Jurkat, Clone E6-1 (cell line): ENCODE measurements at regions not wholly inside any gene's neighbourhood (a gene's known extent, or its start where the extent isn't known, plus 50 kb on each side); places are given as distances from the start of the nearest gene placed in this dataset.

Experiments used
- DNase-seq: peaks from one replicate; pipeline ENCODE4 v3.0.0-alpha.2; 2011; ENCODE audit warnings: low read depth, low spot score
- H3K4me3 ChIP-seq: 2 replicates; pipeline ENCODE4 v1.5.1; 2011; ENCODE audit warnings: mild to moderate bottlenecking, low read length, control low read depth, moderate library complexity

- no peak overlapping the region for H3K4me3 ChIP-seq
- DNase-seq, result no peak
These were observed 144.3 kb upstream of the PRLR start for GRCh38 chr5:35374584-35374983.

- no peak for DNase-seq
- H3K4me3 ChIP-seq, result no peak overlapping the region
These were observed 143.0 kb upstream of the PRLR start for GRCh38 chr5:35373249-35373648.

GRCh38 chr5:35372482-35372881 lies 142.2 kb upstream of the PRLR start:
- no peak for DNase-seq
- no peak overlapping the region for H3K4me3 ChIP-seq

GRCh38 chr5:35371951-35372426 lies 141.7 kb upstream of the PRLR start:
- DNase-seq, result no peak
- H3K4me3 ChIP-seq, result no peak overlapping the region

GRCh38 chr5:35370871-35371270 lies 140.6 kb upstream of the PRLR start:
- no peak overlapping the region for H3K4me3 ChIP-seq
- no peak for DNase-seq

GRCh38 chr5:35369965-35370790 lies 139.9 kb upstream of the PRLR start:
- H3K4me3 ChIP-seq, result no peak overlapping the region
- DNase-seq, result peak; percentile 19

- DNase-seq, result no peak
- H3K4me3 ChIP-seq, result no peak overlapping the region
These were observed 137.2 kb upstream of the PRLR start for GRCh38 chr5:35367526-35367925.

GRCh38 chr5:35365758-35366157 lies 135.5 kb upstream of the PRLR start:
- DNase-seq, result no peak
- H3K4me3 ChIP-seq, result no peak overlapping the region

GRCh38 chr5:35364350-35364749 lies 134.1 kb upstream of the PRLR start:
- no peak overlapping the region for H3K4me3 ChIP-seq
- DNase-seq, result no peak

- no peak overlapping the region for H3K4me3 ChIP-seq
- no peak for DNase-seq
These were observed 133.2 kb upstream of the PRLR start for GRCh38 chr5:35363387-35363965.

GRCh38 chr5:35362772-35363171 lies 132.5 kb upstream of the PRLR start:
- DNase-seq, result no peak
- no peak overlapping the region for H3K4me3 ChIP-seq

GRCh38 chr5:35360671-35361070 lies 130.4 kb upstream of the PRLR start:
- no peak for DNase-seq
- H3K4me3 ChIP-seq, result no peak overlapping the region

GRCh38 chr5:35359859-35360258 lies 129.6 kb upstream of the PRLR start:
- no peak overlapping the region for H3K4me3 ChIP-seq
- DNase-seq, result no peak

GRCh38 chr5:35357973-35358372 lies 127.7 kb upstream of the PRLR start:
- no peak for DNase-seq
- H3K4me3 ChIP-seq, result no peak overlapping the region

GRCh38 chr5:35356725-35357124 lies 126.4 kb upstream of the PRLR start:
- H3K4me3 ChIP-seq, result no peak overlapping the region
- no peak for DNase-seq

- no peak for DNase-seq
- no peak overlapping the region for H3K4me3 ChIP-seq
These were observed 124.5 kb upstream of the PRLR start for GRCh38 chr5:35354751-35355150.

- no peak overlapping the region for H3K4me3 ChIP-seq
- DNase-seq, result no peak
These were observed 114.9 kb upstream of the PRLR start for GRCh38 chr5:35345222-35345621.

- H3K4me3 ChIP-seq, result no peak overlapping the region
- DNase-seq, result no peak
These were observed 112.4 kb upstream of the PRLR start for GRCh38 chr5:35342664-35343063.

GRCh38 chr5:35341189-35341588 lies 110.9 kb upstream of the PRLR start:
- no peak overlapping the region for H3K4me3 ChIP-seq
- DNase-seq, result no peak

- no peak overlapping the region for H3K4me3 ChIP-seq
- DNase-seq, result no peak
These were observed 109.4 kb upstream of the PRLR start for GRCh38 chr5:35339616-35340100.

- no peak overlapping the region for H3K4me3 ChIP-seq
These were observed 108.7 kb upstream of the PRLR start for GRCh38 chr5:35339006-35339405.

More at GRCh38 chr5:35339006-35339405, 108.7 kb upstream of the PRLR start:
- DNase-seq, result no peak
